GM21529 (cell line): ENCODE measurements at regions not wholly inside any gene's neighbourhood (a gene's known extent, or its start where the extent isn't known, plus 50 kb on each side); places are given as distances from the start of the nearest gene placed in this dataset.

Experiments
- ATAC-seq: cut with Tn5 transposase; IDR thresholded peaks from one replicate; pipeline ENCODE4 v1.9.1; 2021; ENCODE audit not compliant: unreplicated experiment

GRCh38 chr17:71402661-71403141 lies 718.1 kb upstream of the SOX9 start:
- ATAC-seq: no peak

DNA sequence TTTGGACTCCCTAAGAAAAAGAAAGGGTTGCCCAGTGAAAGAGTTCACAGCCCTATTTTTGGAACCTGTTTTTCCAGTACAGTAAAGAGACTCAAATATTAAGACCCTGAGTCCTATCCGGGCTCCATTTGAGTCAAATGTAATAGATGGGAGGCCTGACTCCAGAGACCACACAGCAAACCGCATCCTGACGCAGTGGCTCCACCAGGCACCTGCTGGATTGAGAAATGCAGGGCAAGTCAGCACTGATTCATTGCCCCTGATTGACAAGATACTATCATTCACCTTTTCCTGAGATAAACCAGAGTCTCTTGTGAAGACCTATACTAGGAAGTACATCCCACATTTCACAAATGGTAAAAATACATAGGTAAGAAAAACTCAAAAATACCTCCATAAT lies 715.7 kb upstream of the SOX9 start:
- no peak for ATAC-seq

DNA sequence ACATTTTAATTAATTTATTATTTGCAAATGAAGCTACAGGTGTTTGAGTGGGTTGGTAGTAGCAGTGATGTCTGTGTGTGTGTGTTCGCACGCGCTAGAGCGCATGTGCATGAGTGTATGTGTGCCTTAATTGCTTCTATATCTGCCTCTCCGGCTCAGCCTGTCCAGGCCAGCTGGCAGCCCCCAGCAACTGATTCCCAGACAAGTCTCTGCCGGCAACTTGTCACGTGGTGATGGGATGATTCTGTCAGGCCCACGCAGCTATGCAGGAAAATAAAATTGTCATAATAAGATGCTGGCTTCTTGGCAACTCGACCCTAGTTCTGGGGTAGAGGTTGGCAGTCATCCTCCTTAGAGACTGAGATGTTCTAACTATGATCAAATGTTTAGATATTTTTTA lies 712.8 kb upstream of the SOX9 start:
- ATAC-seq: no peak

- no peak for ATAC-seq
These were observed 711.7 kb upstream of the SOX9 start for GRCh38 chr17:71409137-71409536.

DNA sequence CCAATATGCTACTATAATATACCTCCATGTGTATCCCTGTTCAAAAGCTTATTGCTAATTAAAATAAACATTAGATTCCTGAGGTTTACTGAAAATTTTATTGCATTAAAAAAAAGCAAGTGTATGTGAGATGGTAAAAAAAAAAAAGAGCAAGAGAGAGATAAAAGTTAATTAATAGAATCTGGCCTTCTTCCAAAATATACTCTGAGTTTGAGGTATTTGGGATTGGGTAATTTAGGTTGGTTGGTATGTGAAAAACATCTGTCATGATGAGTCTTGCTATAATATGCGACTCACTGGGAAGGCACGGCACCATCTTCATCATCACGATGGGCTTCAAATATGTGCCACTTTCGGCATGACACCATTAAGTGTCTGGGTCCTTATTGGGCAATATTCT lies 711.1 kb upstream of the SOX9 start:
- no peak for ATAC-seq

- no peak for ATAC-seq
These were observed 708.0 kb upstream of the SOX9 start for GRCh38 chr17:71412803-71413202.

GRCh38 chr17:71413935-71414334 lies 706.9 kb upstream of the SOX9 start:
- no peak for ATAC-seq

DNA sequence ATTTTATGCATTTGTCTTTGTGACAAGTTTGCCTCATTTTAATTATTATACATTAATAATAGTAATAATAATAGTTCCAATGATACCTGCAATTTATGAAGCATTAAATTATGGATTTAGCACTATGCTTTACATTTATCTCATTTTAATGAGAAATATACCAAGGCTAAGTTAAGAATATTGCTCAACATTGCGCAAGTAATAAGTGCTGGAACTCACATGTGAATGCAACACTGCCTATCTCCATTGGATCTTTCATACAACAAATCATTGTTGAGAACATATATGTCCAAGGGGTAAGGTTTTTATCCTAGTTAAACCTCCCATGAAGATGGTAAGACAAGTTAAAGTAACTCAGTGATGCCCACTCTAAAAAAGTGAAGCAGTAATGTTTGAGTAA lies 703.7 kb upstream of the SOX9 start:
- no peak for ATAC-seq

- no peak for ATAC-seq
These were observed 697.9 kb upstream of the SOX9 start for GRCh38 chr17:71422968-71423367.

DNA sequence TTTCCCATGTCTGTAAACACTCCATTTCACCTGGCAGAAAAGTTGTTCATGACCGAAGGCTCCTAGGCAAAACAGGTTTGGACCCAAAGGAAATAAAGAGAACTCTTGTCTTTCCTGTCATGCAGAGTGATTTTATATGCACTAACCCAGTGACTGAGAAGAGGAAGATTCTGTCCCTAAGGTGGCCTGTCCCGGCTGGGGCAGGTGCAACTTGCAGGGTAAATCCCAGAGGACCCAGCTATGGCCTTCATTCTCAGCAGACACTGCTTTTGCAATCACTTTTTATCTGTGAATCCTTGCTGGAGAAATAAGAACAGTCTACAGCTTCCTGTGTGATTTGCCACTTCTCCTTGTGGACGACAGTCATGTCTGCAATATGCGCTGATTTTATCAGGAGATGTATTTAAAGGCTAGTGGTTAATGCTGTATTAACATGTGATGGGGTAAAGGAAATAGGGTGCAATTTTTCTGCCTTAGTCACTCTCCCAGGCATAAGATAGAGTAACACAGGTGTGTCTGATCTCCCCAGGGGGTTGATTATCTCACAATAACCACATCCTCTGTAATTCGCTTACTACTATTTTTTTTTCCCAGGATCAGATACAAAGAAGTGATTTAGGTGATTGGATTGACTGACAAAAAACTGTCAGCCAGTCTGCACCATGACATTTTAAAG lies 696.8 kb upstream of the SOX9 start:
- no peak for ATAC-seq

- no peak for ATAC-seq
These were observed 693.0 kb upstream of the SOX9 start for GRCh38 chr17:71427801-71428200.

DNA sequence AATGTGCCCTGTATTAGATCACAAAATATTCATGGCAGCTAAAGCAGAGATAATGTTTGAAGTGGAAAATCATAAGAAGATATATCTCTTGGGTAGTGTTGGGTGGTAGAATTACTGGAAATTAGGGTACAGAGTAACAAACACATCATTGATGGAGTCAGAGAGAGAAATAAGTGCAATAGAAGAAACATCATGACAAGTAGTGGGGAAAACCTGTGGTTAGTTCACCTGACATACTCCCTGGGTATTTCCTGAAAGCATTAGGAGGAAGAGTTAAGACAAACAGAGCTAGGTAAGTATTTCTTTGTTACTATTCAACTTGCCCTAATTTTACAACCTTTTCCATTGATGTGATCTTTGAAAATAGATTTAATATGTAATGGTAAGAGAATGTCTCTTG lies 691.9 kb upstream of the SOX9 start:
- ATAC-seq: no peak

DNA sequence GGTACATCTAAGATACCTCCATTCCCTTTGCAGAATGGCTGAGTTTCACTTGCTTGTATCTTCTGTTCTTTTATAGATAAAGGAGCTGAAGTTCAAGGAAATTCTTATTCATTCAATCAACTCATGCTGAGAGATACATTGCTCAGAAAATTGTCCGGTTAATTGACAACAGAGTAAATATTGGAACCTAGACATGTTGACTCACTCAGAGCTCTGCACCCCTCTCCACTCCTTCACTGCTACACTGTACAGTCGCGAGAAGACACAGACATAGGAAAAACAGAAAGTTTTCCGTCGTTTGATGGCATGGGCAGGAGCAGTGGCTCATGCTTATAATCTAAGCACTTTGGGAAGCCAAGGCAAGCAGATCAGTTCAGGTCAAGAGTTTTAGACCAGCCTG lies 690.5 kb upstream of the SOX9 start:
- ATAC-seq: no peak

DNA sequence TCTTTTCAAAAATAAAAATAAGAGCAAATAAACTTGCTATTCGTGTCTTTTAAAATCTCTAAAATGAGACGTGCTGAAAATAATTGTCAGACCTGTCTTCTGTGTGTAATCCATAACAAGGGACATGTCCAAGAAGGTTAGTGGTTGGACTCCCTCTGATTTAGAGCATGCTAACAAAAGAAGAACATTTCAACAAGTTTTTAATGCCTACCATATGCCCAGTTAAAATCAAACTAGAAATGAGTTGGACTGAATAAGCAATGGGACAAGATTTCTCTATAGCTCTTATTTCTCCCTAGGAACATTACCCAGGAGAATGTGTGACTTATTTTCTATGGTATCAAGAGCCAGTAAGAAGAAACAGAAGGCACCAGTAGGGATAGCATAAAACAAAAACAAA lies 689.7 kb upstream of the SOX9 start:
- ATAC-seq: no peak

DNA sequence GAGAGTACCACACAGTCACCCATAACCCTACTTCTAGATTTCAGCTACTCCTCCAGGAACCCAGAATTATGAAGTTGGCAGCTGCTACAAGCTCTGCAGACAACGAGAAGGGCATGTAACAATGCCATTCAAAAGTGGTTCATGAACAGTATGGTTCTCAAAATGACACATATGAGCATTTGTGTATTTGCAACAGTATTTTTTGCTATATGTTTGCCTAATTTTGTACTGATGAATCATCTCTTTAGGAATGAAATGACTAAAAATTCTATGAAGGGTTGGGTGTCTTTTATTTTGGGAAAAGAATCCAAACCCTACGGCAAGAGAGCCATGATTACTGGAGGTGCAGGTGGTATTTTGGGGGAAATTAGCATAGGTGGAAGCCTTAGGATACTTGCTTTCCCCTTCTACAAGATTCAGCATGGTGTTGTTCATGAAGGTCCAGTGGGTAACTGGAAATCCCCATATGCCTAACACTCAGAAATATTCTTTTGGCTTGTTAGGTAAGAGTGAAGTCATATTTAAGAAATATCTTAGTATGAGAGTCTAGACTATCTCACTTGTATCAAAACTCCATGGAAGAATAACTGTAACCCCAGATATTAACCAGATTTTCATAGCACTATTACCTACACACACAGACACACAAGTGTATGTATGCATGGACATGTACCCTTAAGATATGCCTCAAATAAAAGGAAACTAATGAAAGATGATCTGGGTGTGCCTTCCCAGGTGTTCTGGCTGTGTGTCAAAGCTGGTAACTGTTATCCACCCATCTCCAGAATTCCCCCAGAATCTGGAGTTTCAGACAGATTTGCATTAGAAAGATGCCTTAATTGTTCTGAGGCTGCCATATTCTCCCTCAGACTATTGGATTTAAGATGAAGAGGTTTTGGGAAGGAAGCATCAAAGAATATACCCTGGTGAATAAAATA lies 688.2 kb upstream of the SOX9 start:
- no peak for ATAC-seq

- no peak for ATAC-seq
These were observed 686.1 kb upstream of the SOX9 start for GRCh38 chr17:71434716-71435115.

- ATAC-seq: no peak
These were observed 684.3 kb upstream of the SOX9 start for GRCh38 chr17:71436479-71436878.

DNA sequence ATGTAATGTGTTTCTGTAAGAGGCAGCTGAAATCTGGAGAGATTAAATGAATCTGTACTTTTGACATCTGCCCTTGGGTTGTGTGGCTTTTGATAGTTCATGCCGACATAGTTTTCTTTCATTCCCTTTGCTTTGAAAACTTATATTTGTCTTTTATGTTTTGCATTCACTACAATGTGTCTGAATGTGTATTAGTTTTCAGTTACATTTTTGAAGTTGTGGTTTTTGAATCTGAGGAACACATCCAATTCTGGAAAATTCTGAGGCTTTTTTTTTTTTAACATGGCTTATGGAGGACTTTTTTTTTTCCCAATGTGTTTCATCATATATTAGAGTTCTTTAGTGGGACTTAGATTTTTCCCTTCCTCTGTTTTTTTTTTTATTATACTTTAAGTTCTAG lies 683.7 kb upstream of the SOX9 start:
- ATAC-seq: no peak

DNA sequence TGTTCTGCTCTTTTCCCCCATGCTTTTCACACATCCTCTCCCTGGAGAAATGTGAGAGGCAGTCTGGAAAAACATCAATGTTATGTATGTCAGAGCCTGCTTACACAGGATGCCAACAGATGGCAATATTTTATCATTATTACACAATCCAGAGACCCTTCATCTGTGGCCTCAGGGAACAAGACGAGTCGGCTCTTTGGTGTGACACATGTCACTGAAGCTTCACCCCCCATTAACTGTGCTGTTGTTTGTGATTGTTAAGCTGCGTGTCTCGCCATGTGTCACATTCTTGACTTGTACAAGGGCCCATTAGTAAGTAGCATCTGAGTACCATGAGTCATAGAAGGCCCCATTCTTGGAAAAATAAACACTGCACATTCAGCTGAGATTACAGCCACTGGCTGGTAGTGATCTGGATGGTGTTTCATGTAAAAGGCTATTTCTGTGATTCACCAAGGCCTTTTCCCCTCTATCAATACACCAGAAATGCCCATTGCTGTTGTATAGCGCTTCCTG lies 682.1 kb upstream of the SOX9 start:
- no peak for ATAC-seq

DNA sequence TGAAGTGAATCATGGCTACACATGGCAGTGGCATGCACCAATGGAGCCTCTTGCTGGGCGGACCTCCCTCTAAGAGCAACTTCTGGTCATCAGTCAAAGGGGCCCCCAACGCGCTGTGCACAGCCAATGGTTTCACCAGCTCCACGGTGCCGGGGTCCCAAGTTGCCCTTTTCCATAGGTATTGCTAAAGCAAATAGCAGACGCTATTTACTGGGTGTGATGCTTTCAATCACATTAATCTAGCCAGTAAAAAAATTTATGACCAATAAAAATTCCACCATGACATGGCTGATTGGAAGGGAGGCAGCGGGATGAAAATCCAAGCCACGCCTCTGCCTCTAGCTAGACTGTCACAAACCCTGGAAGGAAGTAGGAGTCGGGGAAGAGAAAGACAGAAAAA lies 680.3 kb upstream of the SOX9 start:
- ATAC-seq: no peak

GRCh38 chr17:71441098-71441497 lies 679.7 kb upstream of the SOX9 start:
- no peak for ATAC-seq

DNA sequence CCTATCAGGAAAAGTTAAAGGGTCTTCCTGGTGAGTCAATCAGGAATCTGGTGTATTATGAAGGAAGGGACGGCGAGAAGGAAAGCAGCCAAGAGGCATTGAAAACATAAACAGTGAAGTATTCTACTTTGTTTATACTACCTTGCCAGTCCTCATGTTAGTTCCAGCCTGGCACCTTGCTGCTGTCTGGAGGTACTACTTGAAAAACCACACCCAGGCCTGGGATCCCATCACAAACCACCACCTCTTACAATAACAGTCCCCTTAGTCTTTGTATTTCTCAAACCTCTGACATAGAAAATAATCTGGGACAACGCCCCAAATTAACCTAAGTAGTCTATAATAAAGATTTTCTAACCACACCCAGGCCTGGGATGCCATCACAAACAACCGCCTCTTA lies 676.7 kb upstream of the SOX9 start:
- no peak for ATAC-seq
